ENCODE measurements at regions not wholly inside any gene's neighbourhood (a gene's known extent, or its start where the extent isn't known, plus 50 kb on each side); places are given as distances from the start of the nearest gene placed in this dataset.

DNA sequence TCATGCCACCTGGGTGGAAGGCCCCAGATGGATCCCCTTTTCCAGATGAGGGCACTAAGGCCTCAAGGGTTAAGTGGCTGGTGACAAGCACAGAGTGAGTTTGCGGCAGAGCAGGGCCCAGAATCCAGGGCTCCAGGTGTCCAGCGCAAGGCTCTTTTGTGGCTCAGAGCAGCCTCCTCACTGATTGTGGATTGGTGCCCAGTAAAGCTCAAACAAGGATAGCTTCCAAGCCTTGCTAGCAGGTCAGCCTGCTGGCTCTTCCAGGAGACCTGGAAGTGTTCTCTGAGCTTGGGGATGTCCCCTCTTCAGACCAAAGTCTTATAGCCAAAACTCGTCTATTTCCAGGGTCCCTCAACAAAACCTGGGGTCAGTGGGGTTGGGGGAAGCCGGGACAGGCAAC, 167.6 kb upstream of the SYT13 start:
- DNase-seq (no peak), ATAC-seq (no peak)
- intact Hi-C loops (cut with micrococcal nuclease): no loop called here

GRCh38 chr11:45451766-45452440, 165.8 kb upstream of the SYT13 start:
- ATAC-seq: peak; percentile 30
- DNase-seq: no peak
- intact Hi-C loops (cut with micrococcal nuclease): no loop called here

GRCh38 chr11:45450189-45450588, 164.0 kb upstream of the SYT13 start:
- DNase-seq: no peak
- intact Hi-C loops (cut with micrococcal nuclease): no loop called here
- no peak for ATAC-seq

DNA sequence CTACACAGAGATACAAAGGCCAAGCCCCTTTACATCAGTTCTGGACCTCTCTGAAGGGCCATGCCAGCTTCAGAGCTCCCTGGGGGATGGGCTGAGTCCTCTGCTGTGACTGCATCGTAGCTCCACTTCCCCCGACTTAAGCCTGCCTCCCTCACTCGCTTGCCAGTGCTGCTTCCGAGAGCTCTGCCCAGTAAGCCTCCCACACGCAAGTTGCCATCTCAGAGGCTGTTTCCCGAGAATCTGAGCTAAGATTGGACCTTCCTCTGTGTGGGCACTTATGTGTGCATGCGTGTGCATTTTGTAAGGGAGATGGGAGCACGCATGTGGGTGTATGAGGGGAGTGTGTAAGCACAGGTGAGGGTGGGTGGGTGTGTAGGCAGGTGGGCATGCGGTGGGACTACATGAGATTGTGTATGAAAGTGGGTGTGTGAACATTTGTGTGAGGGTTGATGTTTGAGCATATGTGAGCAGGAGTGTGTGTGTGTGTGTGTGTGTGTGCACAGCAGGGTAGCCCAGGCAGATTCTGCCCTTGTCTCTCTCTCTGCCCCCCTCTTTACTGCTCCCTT, 163.0 kb upstream of the SYT13 start:
- no peak for DNase-seq
- no peak for ATAC-seq
- intact Hi-C loops (cut with micrococcal nuclease): no loop called here

- intact Hi-C loops (cut with micrococcal nuclease): no loop called here
- DNase-seq: no peak
- ATAC-seq: no peak
Observed at GRCh38 chr11:45448561-45448960, 162.4 kb upstream of the SYT13 start.

GRCh38 chr11:45446998-45447397, 160.9 kb upstream of the SYT13 start:
- intact Hi-C loops (cut with micrococcal nuclease): no loop called here
- no peak for ATAC-seq
- no peak for DNase-seq

DNA sequence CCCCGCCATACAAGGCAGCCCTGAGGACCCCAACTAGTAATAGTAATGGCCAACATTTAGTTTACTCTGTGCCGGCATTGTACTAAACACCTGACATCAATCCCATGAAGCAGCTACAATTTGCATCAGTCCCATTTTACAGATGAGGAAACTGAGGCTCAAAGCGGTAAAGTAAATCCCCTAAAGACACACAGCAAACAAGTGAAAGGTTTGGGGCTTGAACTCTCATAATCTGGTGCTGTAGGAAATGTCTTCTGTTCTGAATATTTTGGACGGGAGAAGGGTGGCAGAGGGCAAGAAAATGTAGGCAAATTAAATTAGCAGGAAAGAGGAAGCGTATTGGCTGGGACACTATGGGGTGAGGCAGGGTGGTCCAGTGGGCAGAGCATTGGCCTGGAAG, 160.3 kb upstream of the SYT13 start:
- DNase-seq: no peak
- intact Hi-C loops (cut with micrococcal nuclease): no loop called here
- ATAC-seq: no peak

DNA sequence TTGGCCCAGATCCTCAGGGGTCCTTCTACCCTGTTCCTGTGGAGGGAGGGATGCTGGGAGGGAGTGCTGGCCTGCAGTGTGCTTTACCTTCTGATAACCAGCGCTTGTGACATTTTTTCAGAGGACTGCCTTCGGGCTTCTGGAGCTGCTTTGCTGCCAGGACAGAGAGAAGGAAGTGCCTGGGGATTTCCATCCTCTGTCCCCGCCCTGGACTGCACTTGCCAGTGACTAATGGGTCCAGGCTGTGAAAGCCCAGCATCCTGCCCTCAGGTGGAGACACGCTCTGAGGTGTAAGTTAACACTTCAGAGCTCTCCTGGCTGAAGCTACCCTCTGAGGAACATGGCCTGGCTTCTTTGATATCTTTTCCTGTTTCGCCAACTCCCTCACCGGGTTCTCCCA, 158.7 kb upstream of the SYT13 start:
- ATAC-seq (no peak), DNase-seq (no peak)
- intact Hi-C loops (cut with micrococcal nuclease): no loop called here

DNA sequence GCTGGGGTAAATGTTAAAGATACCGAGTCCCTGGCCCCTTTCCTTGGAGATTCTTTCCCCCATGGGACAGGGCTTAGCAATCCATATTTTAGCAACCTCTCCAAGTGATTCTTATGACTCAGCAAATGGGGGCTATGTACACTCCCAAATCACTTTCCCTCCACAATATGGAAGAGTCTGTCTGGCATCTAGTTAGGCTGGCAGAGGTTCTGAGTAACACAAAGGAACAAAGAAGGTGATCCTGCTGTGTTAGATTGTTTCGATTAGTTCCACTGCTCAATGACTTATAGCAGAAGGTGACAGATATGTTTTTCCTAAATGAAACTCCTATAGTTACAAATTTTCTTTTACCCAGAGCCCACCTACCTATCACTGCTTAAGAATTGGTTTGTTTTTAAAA, 154.0 kb upstream of the SYT13 start:
- DNase-seq (no peak), ATAC-seq (no peak)
- intact Hi-C loops (cut with micrococcal nuclease): no loop called here

- intact Hi-C loops (cut with micrococcal nuclease): no loop called here
- ATAC-seq (no peak), DNase-seq (no peak)
Observed at GRCh38 chr11:45436966-45437365, 150.8 kb upstream of the SYT13 start.

DNA sequence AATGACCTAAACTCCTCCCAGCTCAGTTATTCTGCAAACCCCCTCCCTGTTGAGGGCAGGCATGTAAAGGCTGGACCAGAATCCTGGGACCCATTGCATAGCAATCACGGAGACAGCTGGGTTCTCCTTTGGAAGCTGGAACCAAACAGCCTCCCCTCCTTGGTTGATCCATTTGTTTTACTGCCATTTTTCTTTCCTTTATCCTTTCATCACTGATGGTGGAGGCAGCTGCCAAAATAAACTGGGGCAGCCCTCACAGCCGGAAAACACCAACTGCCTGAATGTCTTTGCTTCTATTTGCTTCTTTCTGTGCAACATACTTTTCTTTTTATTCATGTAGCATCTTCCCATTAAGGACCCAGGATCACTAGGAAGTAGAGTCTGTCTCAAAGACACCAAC, 150.0 kb upstream of the SYT13 start:
- intact Hi-C loops (cut with micrococcal nuclease): no loop called here
- DNase-seq (no peak), ATAC-seq (no peak)

DNA sequence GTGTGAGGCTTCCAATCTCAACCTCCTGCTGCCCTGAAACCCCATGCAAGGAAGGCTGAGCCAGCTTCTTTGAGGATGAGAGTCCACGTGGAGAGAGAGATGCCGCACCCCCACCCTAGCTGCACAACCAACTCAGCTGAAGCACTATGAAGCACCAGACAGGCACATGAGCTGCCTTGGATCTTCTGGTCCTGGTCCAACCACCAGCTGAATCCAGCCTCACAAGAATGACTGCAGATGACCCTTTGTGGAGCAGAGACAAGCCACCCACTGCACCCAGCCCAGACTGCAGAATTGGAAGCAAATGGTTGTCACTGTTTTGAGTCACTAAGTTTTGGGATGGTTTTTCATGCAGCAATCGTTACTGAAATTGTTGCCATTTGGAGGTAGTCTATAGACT, 149.6 kb upstream of the SYT13 start:
- DNase-seq: no peak
- intact Hi-C loops (cut with micrococcal nuclease): no loop called here

GRCh38 chr11:45432910-45433309, 146.8 kb upstream of the SYT13 start:
- DNase-seq: no peak
- intact Hi-C loops (cut with micrococcal nuclease): no loop called here
- no peak for ATAC-seq

More for the DNA sequence above, 149.6 kb upstream of the SYT13 start:
- ATAC-seq: no peak

- intact Hi-C loops (cut with micrococcal nuclease): no loop called here
- DNase-seq (no peak), ATAC-seq (no peak)
Observed at GRCh38 chr11:45432100-45432499, 146.0 kb upstream of the SYT13 start.

- no peak for DNase-seq
- intact Hi-C loops (cut with micrococcal nuclease): no loop called here
Observed at GRCh38 chr11:45431046-45432018, 145.2 kb upstream of the SYT13 start.

DNA sequence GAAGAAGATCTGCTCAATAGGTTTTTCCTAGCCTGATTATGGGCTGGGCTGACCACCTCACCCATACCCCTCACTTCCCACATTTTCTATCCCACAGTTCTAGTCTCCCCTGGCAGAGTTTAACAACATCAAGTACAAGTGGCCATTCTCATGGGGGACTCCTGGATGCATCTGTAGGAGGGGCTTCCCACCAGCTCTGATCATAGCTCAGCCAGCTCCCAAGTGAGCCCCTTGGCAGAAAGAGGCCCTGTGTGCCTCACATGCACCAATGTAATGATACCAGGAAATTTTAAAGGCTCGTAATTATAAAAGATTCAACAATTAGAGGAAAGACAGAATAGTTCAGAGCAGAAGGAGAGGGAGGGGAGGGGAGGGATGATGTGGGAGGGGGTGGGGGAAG, 144.2 kb upstream of the SYT13 start:
- intact Hi-C loops (cut with micrococcal nuclease): no loop called here
- DNase-seq (no peak), ATAC-seq (no peak)

More at GRCh38 chr11:45431046-45432018, 145.2 kb upstream of the SYT13 start:
- no peak for ATAC-seq

- no peak for ATAC-seq
- DNase-seq: no peak
- intact Hi-C loops (cut with micrococcal nuclease): no loop called here
Observed at GRCh38 chr11:45429719-45430118, 143.6 kb upstream of the SYT13 start.

- intact Hi-C loops (cut with micrococcal nuclease): no loop called here
- DNase-seq: no peak
- no peak for ATAC-seq
Observed at GRCh38 chr11:45428541-45429230, 142.5 kb upstream of the SYT13 start.

DNA sequence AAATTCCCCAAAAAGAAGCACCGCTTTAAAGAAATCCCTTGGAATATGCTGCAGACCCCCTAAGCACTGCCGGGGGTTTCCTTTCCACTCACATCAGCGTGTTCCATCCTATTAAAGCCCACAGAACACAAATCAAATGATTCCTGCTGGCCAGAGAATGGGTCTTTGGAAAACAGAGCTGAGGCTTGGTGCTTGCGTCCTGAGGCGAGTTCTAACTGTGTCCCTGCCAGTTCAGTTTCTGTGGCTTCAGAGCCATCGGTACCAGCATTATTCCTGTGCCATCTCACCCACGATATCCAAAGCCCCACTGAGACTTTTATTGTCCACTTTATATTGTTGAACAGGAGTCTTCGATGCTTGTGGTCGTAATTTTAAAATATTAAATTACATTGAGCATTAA, 142.0 kb upstream of the SYT13 start:
- intact Hi-C loops (cut with micrococcal nuclease): no loop called here
- no peak for ATAC-seq
- no peak for DNase-seq
